Astrocyte (in vitro differentiated cells and primary cell): ENCODE measurements at regions not wholly inside any gene's neighbourhood (a gene's known extent, or its start where the extent isn't known, plus 50 kb on each side); places are given as distances from the start of the nearest gene placed in this dataset.

ENCODE experiments used
- DNase-seq: peaks from one replicate; pipeline ENCODE4 v3.0.0-alpha.2; 2010; ENCODE audit warnings: low read depth
- FAIRE-seq: peaks from 2 replicates; lab custom pipeline; 2011; peaks lifted over from hg19 to GRCh38; lab: Jason Lieb, UNC
- H2AFZ ChIP-seq: 2 replicates; pipeline ENCODE4 v1.6.0; 2012; ENCODE audit warnings: low read depth, low read length, inconsistent platforms
- H3K27ac ChIP-seq: 2 replicates; pipeline ENCODE4 v1.5.1; 2011; ENCODE audit warnings: low read depth, low read length, inconsistent platforms
- H3K27me3 ChIP-seq: 2 replicates; pipeline ENCODE4 v1.6.0; 2011; ENCODE audit warnings: low read length, inconsistent platforms; ENCODE audit not compliant: insufficient read depth
- H3K36me3 ChIP-seq: 2 replicates; pipeline ENCODE4 v1.5.1; 2011; ENCODE audit warnings: low read length, inconsistent platforms; ENCODE audit not compliant: insufficient read depth
- H3K4me1 ChIP-seq: 2 replicates; pipeline ENCODE4 v1.5.1; 2011; ENCODE audit warnings: low read length, inconsistent platforms; ENCODE audit not compliant: insufficient read depth
- H3K4me2 ChIP-seq: 2 replicates; pipeline ENCODE4 v1.6.0; 2012; ENCODE audit warnings: low read length, inconsistent platforms
- H3K4me3 ChIP-seq: 2 replicates; pipeline ENCODE4 v1.5.1; 2011; ENCODE audit warnings: low read depth, mild to moderate bottlenecking, low read length, inconsistent platforms; ENCODE audit not compliant: insufficient read depth
- H3K79me2 ChIP-seq: 2 replicates; pipeline ENCODE4 v1.6.0; 2012; ENCODE audit warnings: mild to moderate bottlenecking, low read length, inconsistent platforms; ENCODE audit not compliant: insufficient read depth
- H3K9ac ChIP-seq: 2 replicates; pipeline ENCODE4 v1.6.0; 2012; ENCODE audit warnings: mild to moderate bottlenecking, low read length, inconsistent platforms
- H3K9me3 ChIP-seq: 2 replicates; pipeline ENCODE4 v1.5.1; 2012; ENCODE audit warnings: low read depth, mild to moderate bottlenecking, low read length, inconsistent platforms; ENCODE audit not compliant: insufficient read depth
- H4K20me1 ChIP-seq: 2 replicates; pipeline ENCODE4 v1.6.0; 2012; ENCODE audit warnings: low read length, inconsistent platforms; ENCODE audit not compliant: insufficient read depth
- H3K27ac Mint-ChIP-seq: one replicate; pipeline ENCODE4 v1.8.0; 2021; ENCODE audit warnings: mild to moderate bottlenecking, mixed read lengths; ENCODE audit not compliant: unreplicated experiment
- H3K27me3 Mint-ChIP-seq: one replicate; pipeline ENCODE4 v1.8.0; 2021; ENCODE audit warnings: low read depth, mixed read lengths; ENCODE audit not compliant: unreplicated experiment
- H3K36me3 Mint-ChIP-seq: one replicate; pipeline ENCODE4 v1.8.0; 2021; ENCODE audit warnings: low read depth, mixed read lengths; ENCODE audit not compliant: unreplicated experiment
- H3K4me1 Mint-ChIP-seq: one replicate; pipeline ENCODE4 v1.8.0; 2021; ENCODE audit warnings: low read depth, mixed read lengths; ENCODE audit not compliant: unreplicated experiment
- H3K4me3 Mint-ChIP-seq: one replicate; pipeline ENCODE4 v1.8.0; 2021; ENCODE audit warnings: mild to moderate bottlenecking, moderate library complexity, mixed read lengths; ENCODE audit not compliant: unreplicated experiment
- H3K9me3 Mint-ChIP-seq: one replicate; pipeline ENCODE4 v1.8.0; 2021; ENCODE audit warnings: mild to moderate bottlenecking, mixed read lengths; ENCODE audit not compliant: unreplicated experiment
- CTCF ChIP-seq: IDR thresholded peaks from 2 replicates; pipeline ENCODE4 v1.5.1; 2011; ENCODE audit warnings: low read depth, mild to moderate bottlenecking, inconsistent platforms, low read length, moderate library complexity; ENCODE audit not compliant: insufficient read depth
- EZH2 ChIP-seq: IDR thresholded peaks from 2 replicates; pipeline ENCODE4 v1.6.1; 2012; ENCODE audit warnings: mild to moderate bottlenecking, low read length, inconsistent platforms; ENCODE audit not compliant: insufficient read depth

GRCh38 chr3:34399401-34399800 lies 601.0 kb downstream of the PDCD6IP start:
- H3K4me1 Mint-ChIP-seq = peaks cover 4% of the 10 kb centered on the region
- no peak for TF ChIP-seq EZH2
- no peaks in the 10 kb centered on the region for H3K4me1 ChIP-seq
- no peak overlapping the region for H3K4me3 Mint-ChIP-seq
- H3K9ac ChIP-seq = no peak overlapping the region
- no peak overlapping the region for H3K4me2 ChIP-seq
- DNase-seq = no peak
- no peak for FAIRE-seq
- H3K9me3 ChIP-seq = peaks cover 3% of the 10 kb centered on the region
- H3K36me3 ChIP-seq = no peaks in the 10 kb centered on the region
- no peaks in the 10 kb centered on the region for H3K27me3 ChIP-seq
- no peak overlapping the region for H2AFZ ChIP-seq
- H3K27ac Mint-ChIP-seq = no peak overlapping the region
- H3K79me2 ChIP-seq = no peaks in the 10 kb centered on the region
- no peak overlapping the region for H3K27ac ChIP-seq
- no peak overlapping the region for H3K4me3 ChIP-seq
- peaks cover 7% of the 10 kb centered on the region for H3K9me3 Mint-ChIP-seq
- no peaks in the 10 kb centered on the region for H3K27me3 Mint-ChIP-seq
- H4K20me1 ChIP-seq = no peaks in the 10 kb centered on the region
- no peaks in the 10 kb centered on the region for H3K36me3 Mint-ChIP-seq

GRCh38 chr3:34405159-34405558 lies 606.7 kb downstream of the PDCD6IP start:
- no peaks in the 10 kb centered on the region for H3K79me2 ChIP-seq
- no peak overlapping the region for H3K9ac ChIP-seq
- no peaks in the 10 kb centered on the region for H3K4me1 ChIP-seq
- no peaks in the 10 kb centered on the region for H3K27me3 ChIP-seq
- peaks cover 2% of the 10 kb centered on the region for H3K9me3 ChIP-seq
- FAIRE-seq = no peak
- Mint-ChIP-seq H3K9me3 (peaks cover 1% of the 10 kb centered on the region), H3K4me1 (no peaks in the 10 kb centered on the region), H3K27me3 (no peaks in the 10 kb centered on the region), H3K4me3 (no peak overlapping the region), H3K36me3 (no peaks in the 10 kb centered on the region), H3K27ac (no peak overlapping the region)
- H3K4me3 ChIP-seq = no peak overlapping the region
- no peak overlapping the region for H2AFZ ChIP-seq
- no peaks in the 10 kb centered on the region for H4K20me1 ChIP-seq
- no peaks in the 10 kb centered on the region for H3K36me3 ChIP-seq
- H3K4me2 ChIP-seq = no peak overlapping the region
- DNase-seq = no peak
- H3K27ac ChIP-seq = no peak overlapping the region
- no peak for TF ChIP-seq CTCF
- no peak for TF ChIP-seq EZH2

- no peak for FAIRE-seq
These were observed 608.9 kb downstream of the PDCD6IP start for GRCh38 chr3:34407281-34407680.

More at GRCh38 chr3:34407281-34407680, 608.9 kb downstream of the PDCD6IP start:
- Histone ChIP-seq H3K79me2 (no peaks in the 10 kb centered on the region), H3K27ac (no peak overlapping the region), H2AFZ (no peak overlapping the region), H3K9ac (no peak overlapping the region), H3K4me2 (no peak overlapping the region), H3K36me3 (no peaks in the 10 kb centered on the region), H3K4me1 (no peaks in the 10 kb centered on the region), H3K9me3 (peaks cover 2% of the 10 kb centered on the region), H3K27me3 (no peaks in the 10 kb centered on the region), H3K4me3 (no peak overlapping the region), H4K20me1 (no peaks in the 10 kb centered on the region)
- H3K4me3 Mint-ChIP-seq = no peak overlapping the region
- TF ChIP-seq EZH2 = no peak
- DNase-seq = no peak
- H3K4me1 Mint-ChIP-seq = no peaks in the 10 kb centered on the region
- no peaks in the 10 kb centered on the region for H3K27me3 Mint-ChIP-seq
- no peak overlapping the region for H3K27ac Mint-ChIP-seq
- no peaks in the 10 kb centered on the region for H3K9me3 Mint-ChIP-seq
- no peaks in the 10 kb centered on the region for H3K36me3 Mint-ChIP-seq
